Upper lobe of right lung (tissue), 1 donor: ENCODE measurements at regions not wholly inside any gene's neighbourhood (a gene's known extent, or its start where the extent isn't known, plus 50 kb on each side); places are given as distances from the start of the nearest gene placed in this dataset.

Experiments
- ATAC-seq: fragments of 200-7000 bp; cut with Tn5 transposase; one replicate; pipeline ENCODE4 v1.9.1; 2020; ENCODE audit warnings: mild to moderate bottlenecking, moderate library complexity
- DNase-seq: peaks from one replicate; pipeline ENCODE4 v3.0.0-alpha.2; 2020
- H3K27ac ChIP-seq: fragments of 200-600 bp; one replicate; pipeline ENCODE4 v1.8.0; 2022
- H3K27me3 ChIP-seq: fragments of 200-600 bp; one replicate; pipeline ENCODE4 v1.8.0; 2022; ENCODE audit warnings: mild to moderate bottlenecking
- H3K36me3 ChIP-seq: fragments of 200-600 bp; one replicate; pipeline ENCODE4 v1.8.0; 2022
- H3K4me1 ChIP-seq: fragments of 200-600 bp; one replicate; pipeline ENCODE4 v1.8.0; 2022
- H3K4me3 ChIP-seq: fragments of 200-600 bp; one replicate; pipeline ENCODE4 v1.8.0; 2022; ENCODE audit warnings: mild to moderate bottlenecking
- H3K9me3 ChIP-seq: fragments of 200-600 bp; one replicate; pipeline ENCODE4 v1.8.0; 2022
- intact Hi-C: fragments of 100-400 bp; cut with DNase I; formaldehyde crosslinking; loops from one replicate; pipeline ENCODE4 v1.11.0; 2022
- TF ChIP-seq, protein P1 (sequence below): fragments of 200-600 bp; IDR thresholded peaks from one replicate; pipeline ENCODE4 v1.8.0; 2022; ENCODE audit warnings: antibody characterized with exemption
- donor health status: DM: no; HTN: yes; CAD: no; lungs with severe emphysema.

- no peak overlapping the region for H3K27ac ChIP-seq
- no peak overlapping the region for H3K4me3 ChIP-seq
- TF ChIP-seq, protein P1, sequence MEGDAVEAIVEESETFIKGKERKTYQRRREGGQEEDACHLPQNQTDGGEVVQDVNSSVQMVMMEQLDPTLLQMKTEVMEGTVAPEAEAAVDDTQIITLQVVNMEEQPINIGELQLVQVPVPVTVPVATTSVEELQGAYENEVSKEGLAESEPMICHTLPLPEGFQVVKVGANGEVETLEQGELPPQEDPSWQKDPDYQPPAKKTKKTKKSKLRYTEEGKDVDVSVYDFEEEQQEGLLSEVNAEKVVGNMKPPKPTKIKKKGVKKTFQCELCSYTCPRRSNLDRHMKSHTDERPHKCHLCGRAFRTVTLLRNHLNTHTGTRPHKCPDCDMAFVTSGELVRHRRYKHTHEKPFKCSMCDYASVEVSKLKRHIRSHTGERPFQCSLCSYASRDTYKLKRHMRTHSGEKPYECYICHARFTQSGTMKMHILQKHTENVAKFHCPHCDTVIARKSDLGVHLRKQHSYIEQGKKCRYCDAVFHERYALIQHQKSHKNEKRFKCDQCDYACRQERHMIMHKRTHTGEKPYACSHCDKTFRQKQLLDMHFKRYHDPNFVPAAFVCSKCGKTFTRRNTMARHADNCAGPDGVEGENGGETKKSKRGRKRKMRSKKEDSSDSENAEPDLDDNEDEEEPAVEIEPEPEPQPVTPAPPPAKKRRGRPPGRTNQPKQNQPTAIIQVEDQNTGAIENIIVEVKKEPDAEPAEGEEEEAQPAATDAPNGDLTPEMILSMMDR, result no peak
- DNase-seq, result no peak
- no peaks in the 10 kb centered on the region for H3K27me3 ChIP-seq
- H3K9me3 ChIP-seq, result no peaks in the 10 kb centered on the region
- intact Hi-C loops, result no loop called here
- H3K36me3 ChIP-seq, result no peaks in the 10 kb centered on the region
- no peaks in the 10 kb centered on the region for H3K4me1 ChIP-seq
- ATAC-seq, result no peak
Observed at GRCh38 chr16:35182043-35182677, 1722.7 kb downstream of the TP53TG3F start.

DNA sequence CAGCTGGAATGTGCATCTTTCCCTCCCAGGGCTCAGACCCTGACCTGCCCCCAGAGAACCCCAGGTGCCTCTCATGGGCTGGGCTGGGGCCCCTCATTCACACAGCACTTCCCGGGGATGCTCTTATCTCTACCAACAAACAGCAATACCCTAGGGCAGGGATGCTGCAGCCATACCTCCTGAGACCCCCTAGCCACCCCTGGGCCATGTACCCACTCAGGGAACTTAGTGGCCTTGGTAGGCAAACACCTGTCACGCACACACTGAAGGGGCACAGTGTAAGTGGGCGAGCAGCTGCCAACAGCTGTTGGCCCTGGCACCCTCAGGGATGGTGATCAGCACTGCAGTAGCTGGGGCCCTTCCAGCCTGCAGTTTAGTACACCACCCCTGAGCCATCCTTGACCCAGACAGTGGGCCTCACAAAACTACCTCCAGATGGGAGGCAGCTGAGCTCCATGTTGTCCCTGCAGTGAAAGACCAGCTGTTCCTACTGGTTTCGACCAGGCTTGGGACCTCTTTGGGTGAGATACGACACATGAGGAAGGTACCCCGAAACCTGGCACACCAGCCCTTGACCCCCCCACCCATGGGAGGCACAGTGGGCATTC, 1723.6 kb downstream of the TP53TG3F start:
- no peak for ATAC-seq

DNA sequence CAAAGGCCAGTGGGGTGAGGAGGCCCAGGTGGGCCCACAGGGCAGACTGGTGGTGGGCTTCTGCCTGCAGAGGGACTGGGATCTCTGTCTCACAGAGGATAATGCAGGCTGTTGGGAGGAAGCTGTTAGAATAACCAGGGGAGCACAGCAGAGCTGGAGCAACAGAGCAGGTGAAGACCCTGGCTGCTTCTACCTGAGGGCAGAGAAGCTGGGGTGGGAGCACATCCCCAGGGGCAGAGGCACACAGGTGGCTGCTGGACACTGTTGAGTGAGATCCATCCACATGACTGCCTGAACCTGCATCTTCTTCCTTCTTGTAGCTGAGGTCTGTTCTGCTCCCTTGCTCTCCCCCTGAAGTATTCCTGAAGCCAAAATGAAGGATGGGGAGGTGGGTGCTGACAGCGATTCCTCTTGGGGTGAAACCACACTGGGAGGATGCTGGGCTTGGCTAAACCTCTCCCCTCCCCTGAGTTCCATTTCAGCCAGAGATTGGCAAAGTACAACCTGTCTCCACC, 1725.0 kb downstream of the TP53TG3F start:
- ATAC-seq, result no peak
- H3K4me3 ChIP-seq, result no peak overlapping the region
- no peaks in the 10 kb centered on the region for H3K36me3 ChIP-seq

More for the DNA sequence above, 1723.6 kb downstream of the TP53TG3F start:
- no peaks in the 10 kb centered on the region for H3K4me1 ChIP-seq
- intact Hi-C loops, result no loop called here
- TF ChIP-seq, protein P1, result no peak
- DNase-seq, result no peak
- no peaks in the 10 kb centered on the region for H3K36me3 ChIP-seq
- no peaks in the 10 kb centered on the region for H3K9me3 ChIP-seq
- no peak overlapping the region for H3K27ac ChIP-seq
- H3K27me3 ChIP-seq, result no peaks in the 10 kb centered on the region
- no peak overlapping the region for H3K4me3 ChIP-seq

GRCh38 chr16:35185366-35186044, 1726.1 kb downstream of the TP53TG3F start:
- no peaks in the 10 kb centered on the region for H3K4me1 ChIP-seq
- H3K27me3 ChIP-seq, result no peaks in the 10 kb centered on the region
- DNase-seq (no peak), ATAC-seq (no peak)
- TF ChIP-seq, protein P1, result no peak
- H3K36me3 ChIP-seq, result no peaks in the 10 kb centered on the region
- H3K4me3 ChIP-seq, result no peak overlapping the region
- H3K27ac ChIP-seq, result no peak overlapping the region
- H3K9me3 ChIP-seq, result no peaks in the 10 kb centered on the region
- intact Hi-C loops, result no loop called here

More for the DNA sequence above, 1725.0 kb downstream of the TP53TG3F start:
- no peak for DNase-seq
- Histone ChIP-seq H3K9me3 (no peaks in the 10 kb centered on the region), H3K27me3 (no peaks in the 10 kb centered on the region), H3K27ac (no peak overlapping the region), H3K4me1 (no peaks in the 10 kb centered on the region)
- TF ChIP-seq, protein P1, result no peak
- intact Hi-C loops, result no loop called here

DNA sequence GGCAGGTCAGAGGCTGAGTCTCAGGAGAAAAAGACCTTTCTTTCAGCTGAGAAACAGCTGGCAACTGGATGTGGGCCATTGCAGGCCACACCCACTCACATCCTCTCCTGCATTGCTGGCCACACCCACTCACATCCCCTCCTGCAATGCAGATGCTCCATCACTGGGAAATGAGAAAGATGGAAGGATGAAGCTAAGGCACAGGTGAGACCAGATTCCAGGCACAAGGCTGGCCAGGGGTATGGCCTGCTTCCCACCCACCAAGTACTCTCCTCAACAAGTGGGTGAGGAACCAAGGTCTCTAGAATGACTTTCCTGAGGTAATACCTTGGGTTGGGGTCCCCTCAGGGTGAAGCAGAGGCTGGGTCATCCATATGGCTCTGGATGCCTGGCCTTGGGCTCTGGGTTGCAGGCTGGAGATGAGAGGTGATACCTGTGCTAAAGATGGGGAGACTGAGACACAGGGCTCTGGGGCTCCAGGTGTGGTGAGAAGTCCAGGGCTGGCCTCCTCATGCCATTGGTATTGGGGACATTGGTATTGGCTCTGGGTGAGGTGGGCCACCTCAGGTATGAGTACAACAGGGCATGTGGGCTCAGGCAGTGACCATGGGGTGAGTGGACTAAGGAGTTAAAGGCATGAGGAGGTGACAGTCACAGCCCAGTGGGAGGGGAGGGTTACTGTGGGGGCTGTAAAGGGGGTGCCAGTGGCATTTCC, 1726.8 kb downstream of the TP53TG3F start:
- Histone ChIP-seq H3K36me3 (no peaks in the 10 kb centered on the region), H3K27ac (no peak overlapping the region), H3K27me3 (no peaks in the 10 kb centered on the region), H3K9me3 (no peaks in the 10 kb centered on the region), H3K4me3 (no peak overlapping the region), H3K4me1 (no peaks in the 10 kb centered on the region)
- intact Hi-C loops, result no loop called here
- no peak for DNase-seq
- ATAC-seq, result peak; percentile 13
- TF ChIP-seq, protein P1, result no peak
